ENCODE measurements at regions not wholly inside any gene's neighbourhood (a gene's known extent, or its start where the extent isn't known, plus 50 kb on each side); places are given as distances from the start of the nearest gene placed in this dataset.
"Not testable (repeated sequence)": the region's sequence is repeated elsewhere in the genome, so short reads cannot be mapped to it uniquely, and the experiment has no call there.

GRCh38 chr5:145464171-145464570 is 371.0 kb downstream of the PRELID2 start:
- no peaks in the 10 kb centered on the region for H3K4me1 ChIP-seq (ENCODE audit: control insufficient read depth, insufficient read depth, low read length)
- H3K9ac ChIP-seq (ENCODE audit: low read length): no peak overlapping the region
- H3K4me3 ChIP-seq (ENCODE audit: low read length): no peak overlapping the region
- H3K27ac ChIP-seq (ENCODE audit: low read depth, low read length): no peak overlapping the region
- no peaks in the 10 kb centered on the region for H3K27me3 ChIP-seq (ENCODE audit: control insufficient read depth, insufficient read depth, low read length)
- no peaks in the 10 kb centered on the region for H3K36me3 ChIP-seq (ENCODE audit: control insufficient read depth, insufficient read depth, low read length)

GRCh38 chr5:145463634-145464033 is 371.5 kb downstream of the PRELID2 start:
- Histone ChIP-seq H3K9ac (ENCODE audit: low read length) (no peak overlapping the region), H3K4me1 (ENCODE audit: control insufficient read depth, insufficient read depth, low read length) (no peaks in the 10 kb centered on the region), H3K27me3 (ENCODE audit: control insufficient read depth, insufficient read depth, low read length) (no peaks in the 10 kb centered on the region), H3K27ac (ENCODE audit: low read depth, low read length) (no peak overlapping the region), H3K36me3 (ENCODE audit: control insufficient read depth, insufficient read depth, low read length) (no peaks in the 10 kb centered on the region), H3K4me3 (ENCODE audit: low read length) (no peak overlapping the region)

GRCh38 chr5:145462525-145462924 is 372.6 kb downstream of the PRELID2 start:
- H3K9ac ChIP-seq (ENCODE audit: low read length): no peak overlapping the region
- no peaks in the 10 kb centered on the region for H3K27me3 ChIP-seq (ENCODE audit: control insufficient read depth, insufficient read depth, low read length)
- no peaks in the 10 kb centered on the region for H3K36me3 ChIP-seq (ENCODE audit: control insufficient read depth, insufficient read depth, low read length)
- no peak overlapping the region for H3K27ac ChIP-seq (ENCODE audit: low read depth, low read length)
- H3K4me3 ChIP-seq (ENCODE audit: low read length): no peak overlapping the region
- H3K4me1 ChIP-seq (ENCODE audit: control insufficient read depth, insufficient read depth, low read length): no peaks in the 10 kb centered on the region

GRCh38 chr5:145450286-145450885 is 384.8 kb downstream of the PRELID2 start:
- Histone ChIP-seq H3K4me1 (ENCODE audit: control insufficient read depth, insufficient read depth, low read length) (no peaks in the 10 kb centered on the region), H3K36me3 (ENCODE audit: control insufficient read depth, insufficient read depth, low read length) (no peaks in the 10 kb centered on the region), H3K27me3 (ENCODE audit: control insufficient read depth, insufficient read depth, low read length) (no peaks in the 10 kb centered on the region), H3K27ac (ENCODE audit: low read depth, low read length) (no peak overlapping the region), H3K9ac (ENCODE audit: low read length) (no peak overlapping the region), H3K4me3 (ENCODE audit: low read length) (no peak overlapping the region)

- Histone ChIP-seq H3K36me3 (ENCODE audit: control insufficient read depth, insufficient read depth, low read length) (no peaks in the 10 kb centered on the region), H3K4me3 (ENCODE audit: low read length) (no peak overlapping the region), H3K9ac (ENCODE audit: low read length) (no peak overlapping the region), H3K27me3 (ENCODE audit: control insufficient read depth, insufficient read depth, low read length) (no peaks in the 10 kb centered on the region), H3K27ac (ENCODE audit: low read depth, low read length) (no peak overlapping the region), H3K4me1 (ENCODE audit: control insufficient read depth, insufficient read depth, low read length) (no peaks in the 10 kb centered on the region)
Measured at GRCh38 chr5:145449794-145450193, 385.3 kb downstream of the PRELID2 start.

GRCh38 chr5:145446875-145447274 is 388.3 kb downstream of the PRELID2 start:
- not testable (repeated sequence) for H3K36me3 ChIP-seq (ENCODE audit: control insufficient read depth, insufficient read depth, low read length); H3K4me1 ChIP-seq (ENCODE audit: control insufficient read depth, insufficient read depth, low read length); H3K4me3 ChIP-seq (ENCODE audit: low read length); H3K9ac ChIP-seq (ENCODE audit: low read length); H3K27me3 ChIP-seq (ENCODE audit: control insufficient read depth, insufficient read depth, low read length); H3K27ac ChIP-seq (ENCODE audit: low read depth, low read length)

- H3K27me3 ChIP-seq (ENCODE audit: control insufficient read depth, insufficient read depth, low read length): no peaks in the 10 kb centered on the region
- no peak overlapping the region for H3K9ac ChIP-seq (ENCODE audit: low read length)
- H3K4me3 ChIP-seq (ENCODE audit: low read length): no peak overlapping the region
- no peaks in the 10 kb centered on the region for H3K36me3 ChIP-seq (ENCODE audit: control insufficient read depth, insufficient read depth, low read length)
- H3K27ac ChIP-seq (ENCODE audit: low read depth, low read length): no peak overlapping the region
- H3K4me1 ChIP-seq (ENCODE audit: control insufficient read depth, insufficient read depth, low read length): no peaks in the 10 kb centered on the region
Measured at GRCh38 chr5:145446412-145446811, 388.7 kb downstream of the PRELID2 start.

GRCh38 chr5:145445027-145445426 is 390.1 kb downstream of the PRELID2 start:
- no peaks in the 10 kb centered on the region for H3K4me1 ChIP-seq (ENCODE audit: control insufficient read depth, insufficient read depth, low read length)

GRCh38 chr5:145443964-145444363 is 391.2 kb downstream of the PRELID2 start:
- no peak overlapping the region for H3K4me3 ChIP-seq (ENCODE audit: low read length)
- H3K27me3 ChIP-seq (ENCODE audit: control insufficient read depth, insufficient read depth, low read length): no peaks in the 10 kb centered on the region
- no peaks in the 10 kb centered on the region for H3K36me3 ChIP-seq (ENCODE audit: control insufficient read depth, insufficient read depth, low read length)

More at GRCh38 chr5:145445027-145445426, 390.1 kb downstream of the PRELID2 start:
- Histone ChIP-seq H3K27me3 (ENCODE audit: control insufficient read depth, insufficient read depth, low read length) (no peaks in the 10 kb centered on the region), H3K4me3 (ENCODE audit: low read length) (no peak overlapping the region), H3K27ac (ENCODE audit: low read depth, low read length) (no peak overlapping the region), H3K36me3 (ENCODE audit: control insufficient read depth, insufficient read depth, low read length) (no peaks in the 10 kb centered on the region), H3K9ac (ENCODE audit: low read length) (no peak overlapping the region)

GRCh38 chr5:145443366-145443765 is 391.8 kb downstream of the PRELID2 start:
- Histone ChIP-seq H3K36me3 (ENCODE audit: control insufficient read depth, insufficient read depth, low read length) (no peaks in the 10 kb centered on the region), H3K9ac (ENCODE audit: low read length) (no peak overlapping the region), H3K4me3 (ENCODE audit: low read length) (no peak overlapping the region), H3K4me1 (ENCODE audit: control insufficient read depth, insufficient read depth, low read length) (no peaks in the 10 kb centered on the region), H3K27ac (ENCODE audit: low read depth, low read length) (no peak overlapping the region), H3K27me3 (ENCODE audit: control insufficient read depth, insufficient read depth, low read length) (no peaks in the 10 kb centered on the region)

More at GRCh38 chr5:145443964-145444363, 391.2 kb downstream of the PRELID2 start:
- Histone ChIP-seq H3K9ac (ENCODE audit: low read length) (no peak overlapping the region), H3K4me1 (ENCODE audit: control insufficient read depth, insufficient read depth, low read length) (no peaks in the 10 kb centered on the region), H3K27ac (ENCODE audit: low read depth, low read length) (no peak overlapping the region)

GRCh38 chr5:145442661-145443060 is 392.5 kb downstream of the PRELID2 start:
- H3K4me1 ChIP-seq (ENCODE audit: control insufficient read depth, insufficient read depth, low read length); H3K27me3 ChIP-seq (ENCODE audit: control insufficient read depth, insufficient read depth, low read length); H3K27ac ChIP-seq (ENCODE audit: low read depth, low read length); H3K36me3 ChIP-seq (ENCODE audit: control insufficient read depth, insufficient read depth, low read length); H3K4me3 ChIP-seq (ENCODE audit: low read length); H3K9ac ChIP-seq (ENCODE audit: low read length): not testable (repeated sequence)

GRCh38 chr5:145441228-145441627 is 393.9 kb downstream of the PRELID2 start:
- H3K27ac ChIP-seq (ENCODE audit: low read depth, low read length): no peak overlapping the region
- no peaks in the 10 kb centered on the region for H3K4me1 ChIP-seq (ENCODE audit: control insufficient read depth, insufficient read depth, low read length)
- H3K9ac ChIP-seq (ENCODE audit: low read length): no peak overlapping the region
- no peaks in the 10 kb centered on the region for H3K36me3 ChIP-seq (ENCODE audit: control insufficient read depth, insufficient read depth, low read length)
- no peak overlapping the region for H3K4me3 ChIP-seq (ENCODE audit: low read length)
- no peaks in the 10 kb centered on the region for H3K27me3 ChIP-seq (ENCODE audit: control insufficient read depth, insufficient read depth, low read length)

GRCh38 chr5:145437627-145438026 is 397.5 kb downstream of the PRELID2 start:
- Histone ChIP-seq H3K36me3 (ENCODE audit: control insufficient read depth, insufficient read depth, low read length) (no peaks in the 10 kb centered on the region), H3K4me3 (ENCODE audit: low read length) (no peak overlapping the region)

More at GRCh38 chr5:145437627-145438026, 397.5 kb downstream of the PRELID2 start:
- Histone ChIP-seq H3K27ac (ENCODE audit: low read depth, low read length) (no peak overlapping the region), H3K9ac (ENCODE audit: low read length) (no peak overlapping the region), H3K27me3 (ENCODE audit: control insufficient read depth, insufficient read depth, low read length) (no peaks in the 10 kb centered on the region), H3K4me1 (ENCODE audit: control insufficient read depth, insufficient read depth, low read length) (no peaks in the 10 kb centered on the region)

All from rectal smooth muscle tissue (tissue), 1 donor.